Stimulated activated CD4-positive, alpha-beta T cell treated with anti-CD3 and anti-CD28 coated beads, Interleukin-1b, Interleukin-23, amount 100 ng/mL, for 24 hours (primary cell): ENCODE measurements at regions not wholly inside any gene's neighbourhood (a gene's known extent, or its start where the extent isn't known, plus 50 kb on each side); places are given as distances from the start of the nearest gene placed in this dataset.
"Not testable (repeated sequence)": the region's sequence is repeated elsewhere in the genome, so short reads cannot be mapped to it uniquely, and the experiment has no call there.

Source experiments
- DNase-seq, 4 experiments: peaks; one replicate each; pipeline ENCODE4 v3.0.0-alpha.2; 2020; ENCODE audit warnings: low read depth in 4 of 4, low spot score in 1 of 4

GRCh38 chr2:150681120-150681804 lies 193.8 kb upstream of the RND3 start:
- no peak for DNase-seq

DNA sequence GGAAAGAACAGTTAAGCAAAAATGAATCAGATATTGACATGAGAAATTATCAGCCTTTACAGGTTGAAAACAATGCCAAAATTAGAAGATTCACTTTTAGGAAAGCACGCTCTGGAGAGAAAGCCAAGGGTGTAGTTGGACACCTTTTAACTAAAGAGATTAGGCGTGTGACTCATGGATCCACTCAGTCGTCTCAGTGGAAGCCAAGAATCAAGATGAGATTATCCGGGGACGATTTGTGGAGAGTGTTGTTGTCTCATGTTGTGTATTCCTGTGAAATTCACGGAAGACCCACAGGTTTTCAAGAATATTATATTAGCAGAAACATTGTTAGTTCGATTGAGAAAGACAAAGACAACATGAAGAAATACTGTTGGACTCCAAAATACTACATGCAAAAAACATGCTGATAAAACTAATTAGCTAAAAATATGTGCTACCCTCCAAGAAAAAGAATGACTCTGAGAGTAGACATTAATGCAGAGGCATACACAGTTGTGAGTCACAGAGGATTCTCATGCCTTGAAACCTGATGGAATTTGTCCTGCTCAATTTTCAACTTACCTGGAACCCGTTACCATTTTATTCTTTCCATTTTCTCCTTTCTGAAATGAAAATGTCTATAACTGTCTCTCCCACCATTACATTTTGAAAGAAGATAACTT lies 192.1 kb upstream of the RND3 start:
- no peak for DNase-seq

DNA sequence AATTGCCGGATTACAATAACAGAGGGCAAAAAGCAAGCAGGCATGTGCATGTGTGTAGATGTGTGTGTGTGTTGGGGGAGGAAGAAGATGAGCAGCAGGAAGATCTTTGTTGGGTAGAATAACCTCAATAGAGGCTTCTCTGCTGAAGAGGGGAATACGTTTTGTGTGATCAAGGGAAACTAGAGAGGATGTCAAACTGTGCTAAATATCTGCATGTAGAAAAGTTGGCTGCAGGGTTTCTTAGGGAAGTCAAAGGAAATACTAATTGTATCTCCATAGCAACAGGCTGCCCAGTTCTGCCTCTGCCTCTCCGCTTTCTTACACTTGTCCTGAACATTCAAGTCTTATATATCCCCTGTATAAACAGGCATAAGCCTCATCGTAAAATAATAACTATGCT lies 190.1 kb upstream of the RND3 start:
- DNase-seq, result no peak

- no peak for DNase-seq
These were observed 189.4 kb upstream of the RND3 start for GRCh38 chr2:150676747-150677383.

- DNase-seq, result no peak
These were observed 188.3 kb upstream of the RND3 start for GRCh38 chr2:150675807-150676206.

- DNase-seq, result no peak
These were observed 186.8 kb upstream of the RND3 start for GRCh38 chr2:150674283-150674682.

- no peak for DNase-seq
These were observed 184.8 kb upstream of the RND3 start for GRCh38 chr2:150672311-150672710.

DNA sequence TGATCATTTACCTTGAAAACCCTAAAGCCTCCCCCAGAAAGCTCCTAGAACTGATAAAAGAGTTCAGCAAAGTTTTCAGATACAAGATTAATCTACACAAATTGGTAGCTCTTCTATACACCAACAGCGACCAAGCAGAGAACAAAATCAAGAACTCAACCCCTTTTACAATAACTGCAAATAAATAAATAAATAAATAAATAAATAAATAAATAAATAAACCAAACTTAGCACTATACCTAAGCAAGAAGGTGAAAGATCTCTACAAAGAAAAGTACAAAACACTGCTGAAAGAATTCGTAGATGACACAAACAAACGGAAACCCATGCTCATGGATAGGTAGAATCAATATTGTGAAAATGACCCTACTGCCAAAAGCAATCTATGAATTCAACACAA lies 182.0 kb upstream of the RND3 start:
- no peak for DNase-seq

GRCh38 chr2:150667039-150667438 lies 179.6 kb upstream of the RND3 start:
- DNase-seq, result not testable (repeated sequence)

DNA sequence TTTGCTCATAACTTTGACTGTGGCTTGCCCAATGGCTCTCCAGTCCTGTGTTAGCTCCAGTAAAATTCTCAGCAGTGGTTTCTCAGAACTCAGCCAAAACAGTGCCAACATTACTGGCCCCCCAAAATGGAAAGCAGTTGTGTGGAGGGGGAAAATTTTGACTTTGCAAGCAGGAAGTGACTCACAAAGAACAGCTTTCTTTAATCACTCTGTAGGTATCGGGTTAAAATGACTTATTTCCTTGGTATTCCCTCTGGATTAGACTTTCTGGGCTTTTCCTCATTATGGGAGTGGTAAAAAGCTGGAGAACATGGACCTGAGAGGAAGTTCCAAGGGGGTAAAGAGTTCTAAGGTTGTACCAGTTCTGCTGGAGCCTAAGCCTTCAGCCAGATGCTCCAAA lies 175.7 kb upstream of the RND3 start:
- DNase-seq, result no peak

GRCh38 chr2:150656002-150656401 lies 168.5 kb upstream of the RND3 start:
- DNase-seq, result no peak

DNA sequence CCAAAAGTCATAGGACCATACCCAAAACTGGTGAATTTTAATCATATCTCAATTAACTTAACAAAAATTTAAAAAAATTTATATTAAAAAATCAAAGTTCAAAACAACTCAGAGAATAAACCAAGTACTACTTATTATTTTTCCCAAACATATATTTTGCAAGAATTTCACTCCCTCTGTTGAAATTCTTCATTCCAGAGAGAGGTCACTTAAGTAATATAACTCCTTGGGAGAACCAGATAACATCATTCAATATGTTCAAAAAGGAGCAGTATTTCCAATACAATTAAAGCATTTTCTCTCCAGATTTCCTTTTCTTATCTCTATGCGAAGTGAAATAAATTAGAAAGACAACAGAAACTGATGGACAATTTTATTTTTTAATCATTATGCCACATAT lies 165.9 kb upstream of the RND3 start:
- no peak for DNase-seq

DNA sequence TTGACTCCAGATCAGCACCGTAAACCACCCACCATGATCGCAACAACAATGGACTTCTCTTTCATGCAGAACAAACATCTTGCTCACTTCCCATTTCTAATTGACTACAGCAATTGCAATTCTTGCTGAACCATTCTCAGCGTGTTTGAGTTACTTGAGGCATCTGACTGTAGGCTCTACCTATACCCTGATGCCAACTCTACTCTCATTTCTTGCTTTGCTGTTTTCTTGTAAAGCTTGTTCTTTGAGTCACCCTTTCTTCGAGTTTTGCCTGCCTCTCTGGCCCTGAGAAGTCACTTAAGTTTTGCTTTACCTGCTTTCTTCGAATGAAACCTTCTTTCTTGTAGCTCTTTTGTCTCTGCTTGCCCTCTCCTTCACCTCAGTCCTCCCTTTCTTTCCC lies 160.5 kb upstream of the RND3 start:
- DNase-seq, result no peak

DNA sequence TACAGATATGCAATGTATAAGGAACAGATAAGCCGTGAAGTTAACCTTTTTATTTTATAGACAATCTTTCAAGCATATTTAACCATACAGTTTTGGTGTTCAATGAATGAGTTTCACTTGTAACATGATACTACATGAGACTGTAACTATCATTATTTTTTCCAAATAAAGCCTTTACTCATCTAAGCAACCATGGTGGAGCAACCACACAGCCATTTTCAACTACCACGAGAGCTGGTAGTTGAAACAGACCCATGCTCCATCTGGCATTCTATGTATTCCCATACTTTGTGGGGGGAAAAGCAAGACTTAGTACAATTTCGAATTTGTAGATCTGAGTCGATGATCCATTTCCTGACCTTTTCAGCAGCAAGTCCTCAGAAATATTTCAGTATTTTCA lies 159.3 kb upstream of the RND3 start:
- DNase-seq, result no peak

DNA sequence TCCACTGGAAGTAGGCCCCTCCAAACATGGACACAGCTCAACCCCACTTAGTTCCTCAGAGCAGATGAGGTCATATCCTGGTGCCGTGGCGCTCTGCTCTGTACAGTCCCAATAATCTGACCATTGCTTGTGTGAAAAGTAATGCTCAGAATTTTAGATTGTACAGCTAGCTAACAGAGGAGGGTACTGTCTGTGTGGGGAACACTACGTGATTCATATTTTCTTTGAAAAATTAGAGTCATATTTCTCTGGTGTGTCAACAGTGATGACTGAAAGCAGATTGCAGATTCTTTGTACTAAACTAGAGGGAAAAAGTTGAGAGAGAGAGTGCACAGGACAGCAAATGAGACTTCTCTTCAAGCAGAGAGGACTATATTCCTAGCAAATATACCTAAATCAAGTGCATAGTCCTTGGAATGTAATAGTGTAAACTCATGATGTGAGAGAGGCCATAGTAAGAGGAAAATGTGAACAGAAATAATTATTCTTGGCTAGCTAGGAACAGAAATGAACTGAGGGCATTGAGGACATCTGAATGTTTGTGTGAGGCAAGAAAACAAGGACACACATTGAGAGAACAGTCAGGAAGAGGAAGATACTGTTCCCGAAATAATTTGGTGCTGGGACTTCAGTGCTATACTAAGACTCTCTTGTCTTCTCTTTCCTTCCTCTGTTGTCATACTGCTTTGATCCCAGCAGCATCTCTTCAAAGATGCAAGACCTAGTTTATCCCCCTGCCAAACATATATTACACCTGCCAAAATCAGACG lies 157.0 kb upstream of the RND3 start:
- no peak for DNase-seq

DNA sequence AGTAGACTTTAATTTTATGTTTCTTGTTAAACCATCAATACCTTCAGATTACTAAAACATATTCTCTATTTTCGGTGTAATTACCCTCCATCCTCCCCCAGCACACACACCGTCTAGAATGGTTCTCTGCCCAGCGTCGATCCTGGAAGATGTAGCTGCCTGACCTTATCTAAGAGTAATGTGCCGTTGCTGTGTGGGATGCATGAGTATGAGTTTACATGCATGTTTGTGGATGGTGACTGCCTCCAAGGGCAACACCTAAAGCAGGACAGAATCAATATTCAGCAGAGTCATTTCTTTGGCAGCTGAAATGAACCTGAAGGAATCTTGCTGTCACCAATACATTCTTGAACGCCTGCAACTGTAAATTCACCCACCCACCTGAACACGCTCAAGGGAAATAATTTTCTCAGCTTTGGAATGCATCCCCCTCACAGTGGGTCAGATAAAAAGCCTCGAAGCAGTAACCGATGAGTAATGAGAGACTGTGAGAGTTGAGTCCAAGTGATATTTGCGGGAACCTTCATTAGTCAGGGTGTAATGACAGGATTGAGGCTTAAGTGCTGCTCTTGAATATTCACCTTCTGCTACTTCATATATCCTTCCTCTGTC lies 155.8 kb upstream of the RND3 start:
- no peak for DNase-seq

GRCh38 chr2:150640039-150640438 lies 152.6 kb upstream of the RND3 start:
- no peak for DNase-seq

DNA sequence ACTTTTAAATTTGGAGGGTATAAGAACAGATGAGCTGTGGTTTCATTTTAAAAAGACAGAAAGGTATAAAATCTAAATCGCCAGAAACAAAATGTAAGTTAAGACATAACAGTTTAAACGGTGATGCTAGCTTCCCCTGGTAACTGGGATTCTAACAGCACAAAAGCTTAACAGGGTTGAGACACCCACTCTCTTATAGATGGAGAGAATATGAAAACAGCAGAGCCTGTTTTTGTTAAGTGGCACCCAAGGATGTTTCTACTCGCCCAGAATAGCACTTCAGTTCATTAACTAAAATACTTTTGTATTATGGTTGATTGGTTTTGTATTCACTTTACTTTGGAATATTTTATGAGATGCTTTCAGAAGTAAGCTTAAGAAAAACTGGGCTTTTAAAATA lies 151.9 kb upstream of the RND3 start:
- DNase-seq, result no peak

GRCh38 chr2:150631236-150631821 lies 143.9 kb upstream of the RND3 start:
- DNase-seq, result no peak

- no peak for DNase-seq
These were observed 143.2 kb upstream of the RND3 start for GRCh38 chr2:150630587-150631235.

- DNase-seq, result no peak
These were observed 140.1 kb upstream of the RND3 start for GRCh38 chr2:150627526-150627925.
